ENCODE measurements at regions not wholly inside any gene's neighbourhood (a gene's known extent, or its start where the extent isn't known, plus 50 kb on each side); places are given as distances from the start of the nearest gene placed in this dataset.

DNA sequence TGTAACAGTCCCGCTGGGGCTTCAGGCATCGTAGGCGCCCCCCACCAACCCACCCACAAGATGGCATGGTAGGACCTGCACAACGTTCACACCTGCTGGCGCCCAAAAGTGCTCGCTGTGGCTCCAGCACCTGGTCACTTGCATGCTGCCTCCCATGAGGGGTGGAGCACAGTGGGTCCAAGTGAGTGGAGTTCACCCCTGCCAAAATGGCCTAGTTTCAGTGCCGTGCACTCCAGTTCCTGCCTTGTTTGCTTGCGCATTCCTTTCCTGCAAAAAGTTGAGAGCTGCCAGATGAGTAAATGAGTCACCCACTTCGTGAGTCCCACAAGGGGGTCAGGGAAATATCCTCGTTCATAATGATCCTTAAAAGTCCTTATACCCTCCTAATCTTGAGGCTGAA, 788.7 kb upstream of the DPPA4 start:
- CTCF ChIA-PET = no interaction called here
- Mint-ChIP-seq H3K27me3 (no peaks in the 10 kb centered on the region), H3K36me3 (no peaks in the 10 kb centered on the region), H3K4me3 (no peak overlapping the region), H3K27ac (no peak overlapping the region), H3K4me1 (no peaks in the 10 kb centered on the region), H3K9me3 (peaks cover 0 to under 1% (median 0%) of the 10 kb centered on the region in 3 donors)
- H3K36me3 ChIP-seq (ENCODE audit: control insufficient read depth in 2 of 2, extremely low read depth in 1 of 2, insufficient read depth in 1 of 2, low read length in 1 of 2) = no peaks in the 10 kb centered on the region
- POLR2A ChIA-PET = no interaction called here
- H3K9me3 ChIP-seq = no peaks in the 10 kb centered on the region
- no peaks in the 10 kb centered on the region for H3K27me3 ChIP-seq (replicated peaks in 1 of 2; ENCODE audit: control insufficient read depth in 2 of 2, extremely low read depth in 1 of 2, insufficient read depth in 2 of 2, low read length in 1 of 2)
- no peak overlapping the region for H3K27ac ChIP-seq (ENCODE audit: low read length)
- H3K4me3 ChIP-seq (ENCODE audit: control insufficient read depth in 1 of 2, extremely low read depth in 1 of 2, low read length in 1 of 2) = no peak overlapping the region
- WGBS (ENCODE audit: insufficient coverage) = 91% methylated on average over 4 of the region's 10 CpGs
- ATAC-seq (replicated peaks in 1 of 4) = no peak
- no peaks in the 10 kb centered on the region for H3K4me1 ChIP-seq (ENCODE audit: control insufficient read depth in 1 of 2, extremely low read depth in 1 of 2, insufficient read depth in 2 of 2, low read length in 2 of 2)
- DNase-seq = no peak

DNA sequence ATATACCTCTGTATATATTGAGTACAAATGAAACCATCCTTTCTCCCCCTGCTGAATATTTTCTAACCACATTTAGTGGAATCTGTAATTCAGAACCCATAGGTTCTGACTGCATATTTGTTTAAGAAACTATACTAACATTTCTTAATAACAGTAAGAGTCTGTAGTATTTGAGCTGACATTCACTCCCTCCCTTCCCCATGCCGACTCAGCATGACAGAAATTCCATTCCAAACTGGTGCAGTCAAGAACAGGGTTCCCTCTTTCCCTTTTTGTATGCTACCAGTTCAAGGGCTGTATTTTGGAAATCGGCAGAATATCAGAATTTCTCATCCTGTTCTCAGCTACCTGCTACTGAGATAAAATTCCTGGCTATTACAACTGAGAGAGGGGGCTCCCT, 796.6 kb upstream of the DPPA4 start:
- Mint-ChIP-seq H3K4me1 (no peaks in the 10 kb centered on the region), H3K4me3 (no peak overlapping the region), H3K27me3 (no peaks in the 10 kb centered on the region), H3K27ac (no peak overlapping the region), H3K36me3 (no peaks in the 10 kb centered on the region), H3K9me3 (peaks cover 7 to 16% (median 13%) of the 10 kb centered on the region in 3 donors)
- no peak for ATAC-seq (replicated peaks in 1 of 4)
- ChIA-PET POLR2A (no interaction called here), CTCF (no interaction called here)
- Histone ChIP-seq H3K36me3 (ENCODE audit: control insufficient read depth in 2 of 2, extremely low read depth in 1 of 2, insufficient read depth in 1 of 2, low read length in 1 of 2) (no peaks in the 10 kb centered on the region), H3K4me1 (ENCODE audit: control insufficient read depth in 1 of 2, extremely low read depth in 1 of 2, insufficient read depth in 2 of 2, low read length in 2 of 2) (no peaks in the 10 kb centered on the region), H3K27ac (ENCODE audit: low read length) (no peak overlapping the region), H3K27me3 (replicated peaks in 1 of 2; ENCODE audit: control insufficient read depth in 2 of 2, extremely low read depth in 1 of 2, insufficient read depth in 2 of 2, low read length in 1 of 2) (no peaks in the 10 kb centered on the region), H3K4me3 (ENCODE audit: control insufficient read depth in 1 of 2, extremely low read depth in 1 of 2, low read length in 1 of 2) (no peak overlapping the region), H3K9me3 (no peaks in the 10 kb centered on the region)
- DNase-seq = no peak
- 64% methylated on average over 2 of the region's 2 CpGs for WGBS (ENCODE audit: insufficient coverage)

DNA sequence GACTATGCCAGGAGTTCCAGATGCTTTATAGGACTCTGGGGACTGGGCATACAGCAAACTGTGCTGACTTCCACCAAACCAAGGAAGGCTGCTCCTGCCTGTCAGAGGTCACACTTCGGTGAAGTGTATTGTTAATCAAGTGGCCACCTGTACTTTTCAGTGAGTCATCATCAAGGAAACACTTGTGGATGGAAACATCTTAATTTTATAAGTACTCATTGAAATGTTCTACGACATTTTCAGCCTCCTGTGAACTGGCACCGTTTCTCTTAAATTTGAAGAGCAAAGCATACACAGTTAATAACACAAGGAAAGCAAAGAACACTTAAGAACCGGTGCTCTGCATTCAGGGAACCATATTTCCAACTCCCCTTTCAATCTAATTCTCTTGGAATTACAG, 801.7 kb upstream of the DPPA4 start:
- peaks cover 7 to 16% (median 10%) of the 10 kb centered on the region in 3 donors for H3K9me3 Mint-ChIP-seq
- DNase-seq (no peak), ATAC-seq (replicated peaks in 1 of 4) (no peak)
- no peak overlapping the region for H3K27ac Mint-ChIP-seq
- POLR2A ChIA-PET = no interaction called here
- Histone ChIP-seq H3K9me3 (no peaks in the 10 kb centered on the region), H3K36me3 (ENCODE audit: control insufficient read depth in 2 of 2, extremely low read depth in 1 of 2, insufficient read depth in 1 of 2, low read length in 1 of 2) (no peaks in the 10 kb centered on the region), H3K27me3 (replicated peaks in 1 of 2; ENCODE audit: control insufficient read depth in 2 of 2, extremely low read depth in 1 of 2, insufficient read depth in 2 of 2, low read length in 1 of 2) (no peaks in the 10 kb centered on the region), H3K4me3 (ENCODE audit: control insufficient read depth in 1 of 2, extremely low read depth in 1 of 2, low read length in 1 of 2) (no peak overlapping the region), H3K27ac (ENCODE audit: low read length) (no peak overlapping the region), H3K4me1 (ENCODE audit: control insufficient read depth in 1 of 2, extremely low read depth in 1 of 2, insufficient read depth in 2 of 2, low read length in 2 of 2) (no peaks in the 10 kb centered on the region)
- CTCF ChIA-PET = no interaction called here
- no peaks in the 10 kb centered on the region for H3K36me3 Mint-ChIP-seq
- no peak overlapping the region for H3K4me3 Mint-ChIP-seq
- H3K4me1 Mint-ChIP-seq = no peaks in the 10 kb centered on the region
- H3K27me3 Mint-ChIP-seq = no peaks in the 10 kb centered on the region
- no CpG with 5 or more reads among the region's 4 CpGs for WGBS (ENCODE audit: insufficient coverage)

DNA sequence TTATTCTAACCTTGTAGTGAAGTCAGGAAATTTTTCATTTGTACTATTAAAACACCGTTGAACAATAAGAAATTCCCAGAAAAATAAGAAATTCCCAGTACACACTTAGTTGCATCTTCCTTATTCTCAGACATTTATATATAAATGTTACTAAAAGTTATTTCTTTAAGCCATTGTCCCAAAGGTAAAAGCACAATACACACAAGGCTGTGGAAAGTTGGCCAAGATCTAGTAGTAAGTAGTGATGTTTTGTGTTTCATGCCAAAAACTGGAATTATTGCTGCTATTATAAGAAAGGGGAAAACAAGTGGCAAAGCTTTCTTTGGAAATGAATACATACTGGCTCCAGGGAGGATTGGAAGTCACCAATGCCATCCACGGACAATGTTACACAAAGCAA, 802.5 kb upstream of the DPPA4 start:
- H3K4me1 Mint-ChIP-seq = no peaks in the 10 kb centered on the region
- H3K4me3 ChIP-seq (ENCODE audit: control insufficient read depth in 1 of 2, extremely low read depth in 1 of 2, low read length in 1 of 2) = no peak overlapping the region
- H3K27me3 ChIP-seq (replicated peaks in 1 of 2; ENCODE audit: control insufficient read depth in 2 of 2, extremely low read depth in 1 of 2, insufficient read depth in 2 of 2, low read length in 1 of 2) = no peaks in the 10 kb centered on the region
- CTCF ChIA-PET = no interaction called here
- no peak overlapping the region for H3K4me3 Mint-ChIP-seq
- WGBS (ENCODE audit: insufficient coverage) = no CpG with 5 or more reads among the region's 2 CpGs
- ATAC-seq (replicated peaks in 1 of 4) = no peak
- no peak for DNase-seq
- no peak overlapping the region for H3K27ac ChIP-seq (ENCODE audit: low read length)
- no peaks in the 10 kb centered on the region for H3K27me3 Mint-ChIP-seq
- H3K4me1 ChIP-seq (ENCODE audit: control insufficient read depth in 1 of 2, extremely low read depth in 1 of 2, insufficient read depth in 2 of 2, low read length in 2 of 2) = no peaks in the 10 kb centered on the region
- POLR2A ChIA-PET = no interaction called here
- H3K9me3 ChIP-seq = no peaks in the 10 kb centered on the region
- H3K9me3 Mint-ChIP-seq = peaks cover 7 to 13% (median 10%) of the 10 kb centered on the region in 3 donors
- H3K36me3 Mint-ChIP-seq = no peaks in the 10 kb centered on the region
- H3K27ac Mint-ChIP-seq = no peak overlapping the region
- H3K36me3 ChIP-seq (ENCODE audit: control insufficient read depth in 2 of 2, extremely low read depth in 1 of 2, insufficient read depth in 1 of 2, low read length in 1 of 2) = no peaks in the 10 kb centered on the region

DNA sequence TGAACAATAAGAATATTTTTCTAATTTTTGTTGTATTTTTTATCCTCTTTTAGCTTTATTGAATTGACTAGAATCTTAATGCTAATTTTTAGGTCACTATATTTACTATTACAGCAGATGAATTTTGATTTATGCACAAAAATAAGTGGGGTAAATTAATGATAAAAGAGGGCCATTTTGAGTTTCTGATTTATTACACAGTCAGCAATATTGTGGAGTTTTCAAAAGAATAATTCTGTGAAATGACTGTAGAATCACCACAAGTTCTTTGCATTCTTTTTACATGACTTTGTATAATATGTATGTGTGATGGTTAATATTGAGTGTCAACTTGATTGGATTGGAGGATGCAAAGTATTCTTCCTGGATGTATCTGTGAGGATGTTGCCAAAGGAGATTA, 812.4 kb upstream of the DPPA4 start:
- H3K9me3 ChIP-seq = no peaks in the 10 kb centered on the region
- Mint-ChIP-seq H3K27ac (no peak overlapping the region), H3K27me3 (no peaks in the 10 kb centered on the region), H3K4me1 (no peaks in the 10 kb centered on the region), H3K9me3 (peaks cover 0 to 2% (median 0%) of the 10 kb centered on the region in 3 donors), H3K36me3 (peaks cover 4% of the 10 kb centered on the region), H3K4me3 (no peak overlapping the region)
- CTCF ChIA-PET = no interaction called here
- H3K27me3 ChIP-seq (replicated peaks in 1 of 2; ENCODE audit: control insufficient read depth in 2 of 2, extremely low read depth in 1 of 2, insufficient read depth in 2 of 2, low read length in 1 of 2) = no peaks in the 10 kb centered on the region
- ATAC-seq (replicated peaks in 1 of 4) (no peak), DNase-seq (no peak)
- POLR2A ChIA-PET = no interaction called here
- no peaks in the 10 kb centered on the region for H3K4me1 ChIP-seq (ENCODE audit: control insufficient read depth in 1 of 2, extremely low read depth in 1 of 2, insufficient read depth in 2 of 2, low read length in 2 of 2)
- no peak overlapping the region for H3K4me3 ChIP-seq (ENCODE audit: control insufficient read depth in 1 of 2, extremely low read depth in 1 of 2, low read length in 1 of 2)
- no peak overlapping the region for H3K27ac ChIP-seq (ENCODE audit: low read length)
- H3K36me3 ChIP-seq (ENCODE audit: control insufficient read depth in 2 of 2, extremely low read depth in 1 of 2, insufficient read depth in 1 of 2, low read length in 1 of 2) = no peaks in the 10 kb centered on the region

DNA sequence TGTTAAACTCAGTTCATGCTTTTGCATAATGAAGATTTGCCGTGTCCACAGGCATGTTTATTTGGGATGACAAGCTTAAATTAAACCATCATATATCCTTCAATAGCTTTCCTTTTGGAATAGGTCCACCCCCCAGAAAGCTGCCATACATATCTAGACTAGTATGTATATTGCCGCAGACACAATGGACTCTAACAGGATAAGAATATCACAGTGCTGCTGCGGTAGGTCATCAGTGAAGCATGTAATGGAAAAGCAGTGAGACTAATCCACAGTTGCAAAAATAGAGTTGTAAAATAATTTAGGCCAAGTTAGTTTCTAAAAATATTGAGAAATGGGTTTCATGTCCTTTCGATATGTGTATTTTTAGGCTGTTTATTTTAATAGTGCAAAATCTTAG, 819.9 kb upstream of the DPPA4 start:
- Mint-ChIP-seq H3K27me3 (no peaks in the 10 kb centered on the region), H3K4me1 (no peaks in the 10 kb centered on the region), H3K9me3 (no peaks in the 10 kb centered on the region), H3K36me3 (no peaks in the 10 kb centered on the region), H3K4me3 (no peak overlapping the region), H3K27ac (no peak overlapping the region)
- Histone ChIP-seq H3K27ac (ENCODE audit: low read length) (no peak overlapping the region), H3K4me3 (ENCODE audit: control insufficient read depth in 1 of 2, extremely low read depth in 1 of 2, low read length in 1 of 2) (no peak overlapping the region), H3K9me3 (no peaks in the 10 kb centered on the region), H3K36me3 (ENCODE audit: control insufficient read depth in 2 of 2, extremely low read depth in 1 of 2, insufficient read depth in 1 of 2, low read length in 1 of 2) (no peaks in the 10 kb centered on the region), H3K4me1 (ENCODE audit: control insufficient read depth in 1 of 2, extremely low read depth in 1 of 2, insufficient read depth in 2 of 2, low read length in 2 of 2) (no peaks in the 10 kb centered on the region), H3K27me3 (replicated peaks in 1 of 2; ENCODE audit: control insufficient read depth in 2 of 2, extremely low read depth in 1 of 2, insufficient read depth in 2 of 2, low read length in 1 of 2) (no peaks in the 10 kb centered on the region)
- ChIA-PET POLR2A (no interaction called here), CTCF (no interaction called here)
- 83% methylated on average over 1 of the region's 4 CpGs for WGBS (ENCODE audit: insufficient coverage)
- no peak for ATAC-seq (replicated peaks in 1 of 4)
- no peak for DNase-seq

DNA sequence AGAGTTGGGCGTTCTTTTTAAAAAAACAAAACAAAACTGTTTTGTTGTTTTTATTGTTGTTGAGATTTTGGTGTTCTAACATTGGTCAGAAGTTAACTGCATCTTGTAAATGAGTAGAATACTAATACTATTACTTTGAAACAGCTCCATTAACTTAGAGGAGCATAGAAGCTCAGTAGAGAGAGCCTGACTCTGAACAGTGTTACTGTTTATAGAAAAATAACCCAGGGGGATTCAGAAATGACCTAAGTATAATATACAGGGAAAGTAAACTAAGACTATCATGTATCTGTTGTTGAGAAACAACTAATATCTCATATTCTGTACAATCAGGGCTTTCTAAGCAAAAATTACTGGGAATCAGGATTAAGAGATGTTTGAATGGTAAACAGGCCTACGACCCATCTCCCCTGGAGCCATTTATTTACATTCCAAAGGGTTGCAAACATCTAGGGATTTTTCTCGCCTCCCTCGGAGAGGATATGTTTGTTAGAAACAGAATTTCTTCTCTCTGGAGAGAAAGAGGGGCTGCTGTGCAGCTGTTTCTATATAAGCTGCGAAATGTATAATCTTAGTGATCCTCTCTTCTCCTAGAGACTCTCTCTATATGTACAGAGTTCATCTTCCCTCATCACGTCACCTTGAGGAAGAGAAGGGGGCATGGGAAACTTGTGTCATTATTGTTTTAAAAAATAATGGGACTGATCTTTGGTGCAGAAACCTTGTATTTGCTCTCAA, 827.5 kb upstream of the DPPA4 start:
- WGBS (ENCODE audit: insufficient coverage) = no CpG with 5 or more reads among the region's 6 CpGs
- Mint-ChIP-seq H3K27me3 (no peaks in the 10 kb centered on the region), H3K36me3 (no peaks in the 10 kb centered on the region), H3K4me1 (no peaks in the 10 kb centered on the region), H3K9me3 (no peaks in the 10 kb centered on the region), H3K27ac (no peak overlapping the region), H3K4me3 (no peak overlapping the region)
- Histone ChIP-seq H3K4me1 (ENCODE audit: control insufficient read depth in 1 of 2, extremely low read depth in 1 of 2, insufficient read depth in 2 of 2, low read length in 2 of 2) (no peaks in the 10 kb centered on the region), H3K36me3 (ENCODE audit: control insufficient read depth in 2 of 2, extremely low read depth in 1 of 2, insufficient read depth in 1 of 2, low read length in 1 of 2) (no peaks in the 10 kb centered on the region), H3K9me3 (no peaks in the 10 kb centered on the region), H3K27me3 (replicated peaks in 1 of 2; ENCODE audit: control insufficient read depth in 2 of 2, extremely low read depth in 1 of 2, insufficient read depth in 2 of 2, low read length in 1 of 2) (no peaks in the 10 kb centered on the region), H3K4me3 (ENCODE audit: control insufficient read depth in 1 of 2, extremely low read depth in 1 of 2, low read length in 1 of 2) (no peak overlapping the region), H3K27ac (ENCODE audit: low read length) (no peak overlapping the region)
- ATAC-seq (replicated peaks in 1 of 4) = no peak
- DNase-seq = no peak
- CTCF ChIA-PET = no interaction called here
- POLR2A ChIA-PET = no interaction called here
